ENCODE measurements at regions not wholly inside any gene's neighbourhood (a gene's known extent, or its start where the extent isn't known, plus 50 kb on each side); places are given as distances from the start of the nearest gene placed in this dataset.

GRCh38 chr14:83162361-83162929 lies 1628.8 kb upstream of the SEL1L start:
- ATAC-seq: no peak
- intact Hi-C loops (cut with DNase I): no loop called here
- H3K4me3 ChIP-seq: no peak overlapping the region
- no peaks in the 10 kb centered on the region for H3K27me3 ChIP-seq
- H3K27ac ChIP-seq: no peak overlapping the region
- no peak for DNase-seq
- H3K4me1 ChIP-seq: no peaks in the 10 kb centered on the region
- H3K36me3 ChIP-seq: no peaks in the 10 kb centered on the region
- no peaks in the 10 kb centered on the region for H3K9me3 ChIP-seq
- TF ChIP-seq, protein P1, sequence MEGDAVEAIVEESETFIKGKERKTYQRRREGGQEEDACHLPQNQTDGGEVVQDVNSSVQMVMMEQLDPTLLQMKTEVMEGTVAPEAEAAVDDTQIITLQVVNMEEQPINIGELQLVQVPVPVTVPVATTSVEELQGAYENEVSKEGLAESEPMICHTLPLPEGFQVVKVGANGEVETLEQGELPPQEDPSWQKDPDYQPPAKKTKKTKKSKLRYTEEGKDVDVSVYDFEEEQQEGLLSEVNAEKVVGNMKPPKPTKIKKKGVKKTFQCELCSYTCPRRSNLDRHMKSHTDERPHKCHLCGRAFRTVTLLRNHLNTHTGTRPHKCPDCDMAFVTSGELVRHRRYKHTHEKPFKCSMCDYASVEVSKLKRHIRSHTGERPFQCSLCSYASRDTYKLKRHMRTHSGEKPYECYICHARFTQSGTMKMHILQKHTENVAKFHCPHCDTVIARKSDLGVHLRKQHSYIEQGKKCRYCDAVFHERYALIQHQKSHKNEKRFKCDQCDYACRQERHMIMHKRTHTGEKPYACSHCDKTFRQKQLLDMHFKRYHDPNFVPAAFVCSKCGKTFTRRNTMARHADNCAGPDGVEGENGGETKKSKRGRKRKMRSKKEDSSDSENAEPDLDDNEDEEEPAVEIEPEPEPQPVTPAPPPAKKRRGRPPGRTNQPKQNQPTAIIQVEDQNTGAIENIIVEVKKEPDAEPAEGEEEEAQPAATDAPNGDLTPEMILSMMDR (IDR thresholded peaks at IDR 0.05): no peak

- TF ChIP-seq, protein P1 (IDR thresholded peaks at IDR 0.05): no peak
- no peak for ATAC-seq
- H3K4me3 ChIP-seq: no peak overlapping the region
These were observed 1629.4 kb upstream of the SEL1L start for GRCh38 chr14:83163016-83163415.

DNA sequence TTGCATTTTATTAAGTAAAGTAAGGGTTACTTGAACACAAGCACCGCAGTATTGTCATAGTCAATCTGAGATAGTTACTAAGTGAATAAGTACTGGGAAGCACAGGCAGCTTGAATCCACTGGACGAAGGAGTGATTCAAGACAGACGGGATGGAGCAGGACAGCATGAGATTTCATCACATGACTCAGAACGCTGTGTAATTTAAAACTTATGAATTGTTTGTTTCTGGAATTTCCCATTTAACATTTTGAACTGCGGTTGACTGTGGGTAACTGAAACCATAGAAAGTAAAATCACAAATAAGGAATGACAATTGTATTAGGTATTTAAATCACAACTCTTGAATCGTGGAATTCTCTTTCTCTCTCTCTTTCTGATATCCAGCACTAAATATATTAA lies 1630.4 kb upstream of the SEL1L start:
- Histone ChIP-seq H3K36me3 (no peaks in the 10 kb centered on the region), H3K27ac (no peak overlapping the region), H3K27me3 (no peaks in the 10 kb centered on the region), H3K9me3 (no peaks in the 10 kb centered on the region), H3K4me3 (no peak overlapping the region), H3K4me1 (no peaks in the 10 kb centered on the region)
- TF ChIP-seq, protein P1 (IDR thresholded peaks at IDR 0.05): no peak
- intact Hi-C loops (cut with DNase I): no loop called here
- ATAC-seq (no peak), DNase-seq (no peak)

More at GRCh38 chr14:83163016-83163415, 1629.4 kb upstream of the SEL1L start:
- DNase-seq: no peak
- Histone ChIP-seq H3K27ac (no peak overlapping the region), H3K4me1 (no peaks in the 10 kb centered on the region), H3K36me3 (no peaks in the 10 kb centered on the region), H3K9me3 (no peaks in the 10 kb centered on the region), H3K27me3 (no peaks in the 10 kb centered on the region)
- intact Hi-C loops (cut with DNase I): no loop called here

GRCh38 chr14:83164591-83164990 lies 1630.9 kb upstream of the SEL1L start:
- H3K9me3 ChIP-seq: no peaks in the 10 kb centered on the region
- H3K36me3 ChIP-seq: no peaks in the 10 kb centered on the region
- H3K27me3 ChIP-seq: no peaks in the 10 kb centered on the region
- no peak overlapping the region for H3K27ac ChIP-seq
- intact Hi-C loops (cut with DNase I): no loop called here
- H3K4me1 ChIP-seq: no peaks in the 10 kb centered on the region
- ATAC-seq (no peak), DNase-seq (no peak)
- H3K4me3 ChIP-seq: no peak overlapping the region
- TF ChIP-seq, protein P1 (IDR thresholded peaks at IDR 0.05): no peak

GRCh38 chr14:83170165-83170564 lies 1636.5 kb upstream of the SEL1L start:
- ATAC-seq (no peak), DNase-seq (no peak)
- no peak overlapping the region for H3K4me3 ChIP-seq
- H3K27ac ChIP-seq: no peak overlapping the region
- no peaks in the 10 kb centered on the region for H3K27me3 ChIP-seq
- H3K9me3 ChIP-seq: no peaks in the 10 kb centered on the region
- H3K36me3 ChIP-seq: no peaks in the 10 kb centered on the region
- no peaks in the 10 kb centered on the region for H3K4me1 ChIP-seq
- TF ChIP-seq, protein P1 (IDR thresholded peaks at IDR 0.05): no peak
- intact Hi-C loops (cut with DNase I): no loop called here

DNA sequence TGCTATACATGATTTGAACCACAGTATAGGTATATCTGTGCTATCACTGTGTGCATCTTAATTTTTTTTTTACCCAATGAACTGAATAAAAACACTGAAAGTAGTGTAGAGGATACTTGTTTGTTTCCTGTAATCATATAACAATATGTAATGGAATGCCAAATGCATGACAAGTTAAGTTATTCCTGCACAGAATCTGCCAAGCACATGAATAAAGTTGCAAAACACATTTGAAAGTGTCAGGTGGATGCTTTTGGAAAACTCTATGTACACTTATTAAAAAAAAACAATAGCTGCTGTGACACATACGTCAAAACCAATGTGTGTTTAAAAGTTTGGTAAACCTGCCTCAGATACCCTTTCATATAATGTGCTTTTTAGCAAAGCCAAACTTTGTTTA lies 1638.1 kb upstream of the SEL1L start:
- no peak for DNase-seq
- H3K27ac ChIP-seq: no peak overlapping the region

More for the DNA sequence above, 1638.1 kb upstream of the SEL1L start:
- ATAC-seq: no peak
- Histone ChIP-seq H3K4me3 (no peak overlapping the region), H3K36me3 (no peaks in the 10 kb centered on the region), H3K4me1 (no peaks in the 10 kb centered on the region), H3K9me3 (no peaks in the 10 kb centered on the region), H3K27me3 (no peaks in the 10 kb centered on the region)
- TF ChIP-seq, protein P1 (IDR thresholded peaks at IDR 0.05): no peak
- intact Hi-C loops (cut with DNase I): no loop called here
